Choroid plexus epithelial cell (primary cell): ENCODE measurements at regions not wholly inside any gene's neighbourhood (a gene's known extent, or its start where the extent isn't known, plus 50 kb on each side); places are given as distances from the start of the nearest gene placed in this dataset.
A peak's percentile ranks its signal among the peaks of the same experiment; 100 is the strongest.
"Not testable (repeated sequence)": the region's sequence is repeated elsewhere in the genome, so short reads cannot be mapped to it uniquely, and the experiment has no call there.

Experiments
- DNase-seq: peaks from one replicate; pipeline ENCODE4 v3.0.0-alpha.2; 2010; ENCODE audit warnings: low read depth
- H3K4me3 ChIP-seq: 2 replicates; pipeline ENCODE4 v1.5.1; 2011; ENCODE audit warnings: low read depth, mild to moderate bottlenecking, control low read depth, low read length, moderate library complexity
- TF ChIP-seq, protein P1 (sequence below): conservative IDR thresholded peaks from 2 replicates; pipeline ENCODE4 v1.5.1; 2011; ENCODE audit warnings: low read depth, mild to moderate bottlenecking, control low read depth, inconsistent platforms, low read length, moderate library complexity

DNA sequence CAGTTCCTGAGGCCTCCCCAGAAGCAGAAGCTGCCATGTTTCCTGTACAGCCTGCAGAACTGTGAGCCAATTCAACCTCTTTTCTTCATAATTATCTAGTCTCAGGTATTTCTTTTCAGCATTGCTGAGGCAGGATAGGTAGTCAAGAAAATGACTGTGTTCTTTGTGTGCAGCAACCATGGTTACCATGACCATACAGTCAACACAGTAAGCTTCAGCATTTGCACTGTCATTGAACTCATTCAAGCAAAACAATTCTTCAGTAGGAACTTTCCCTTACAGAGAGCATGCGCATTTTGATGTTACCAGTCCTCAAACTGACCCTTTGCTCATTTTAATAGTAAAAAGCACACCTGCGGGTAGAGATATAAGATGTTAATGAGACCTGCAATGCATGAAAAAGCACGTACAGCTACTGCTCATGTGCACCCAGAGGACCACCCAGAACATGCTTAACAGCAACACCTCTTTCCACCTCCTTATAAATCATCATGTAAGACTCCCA is 180.8 kb downstream of the PRKX start:
- DNase-seq = no peak
- H3K4me3 ChIP-seq = no peak overlapping the region
- TF ChIP-seq, protein P1, sequence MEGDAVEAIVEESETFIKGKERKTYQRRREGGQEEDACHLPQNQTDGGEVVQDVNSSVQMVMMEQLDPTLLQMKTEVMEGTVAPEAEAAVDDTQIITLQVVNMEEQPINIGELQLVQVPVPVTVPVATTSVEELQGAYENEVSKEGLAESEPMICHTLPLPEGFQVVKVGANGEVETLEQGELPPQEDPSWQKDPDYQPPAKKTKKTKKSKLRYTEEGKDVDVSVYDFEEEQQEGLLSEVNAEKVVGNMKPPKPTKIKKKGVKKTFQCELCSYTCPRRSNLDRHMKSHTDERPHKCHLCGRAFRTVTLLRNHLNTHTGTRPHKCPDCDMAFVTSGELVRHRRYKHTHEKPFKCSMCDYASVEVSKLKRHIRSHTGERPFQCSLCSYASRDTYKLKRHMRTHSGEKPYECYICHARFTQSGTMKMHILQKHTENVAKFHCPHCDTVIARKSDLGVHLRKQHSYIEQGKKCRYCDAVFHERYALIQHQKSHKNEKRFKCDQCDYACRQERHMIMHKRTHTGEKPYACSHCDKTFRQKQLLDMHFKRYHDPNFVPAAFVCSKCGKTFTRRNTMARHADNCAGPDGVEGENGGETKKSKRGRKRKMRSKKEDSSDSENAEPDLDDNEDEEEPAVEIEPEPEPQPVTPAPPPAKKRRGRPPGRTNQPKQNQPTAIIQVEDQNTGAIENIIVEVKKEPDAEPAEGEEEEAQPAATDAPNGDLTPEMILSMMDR = no peak

DNA sequence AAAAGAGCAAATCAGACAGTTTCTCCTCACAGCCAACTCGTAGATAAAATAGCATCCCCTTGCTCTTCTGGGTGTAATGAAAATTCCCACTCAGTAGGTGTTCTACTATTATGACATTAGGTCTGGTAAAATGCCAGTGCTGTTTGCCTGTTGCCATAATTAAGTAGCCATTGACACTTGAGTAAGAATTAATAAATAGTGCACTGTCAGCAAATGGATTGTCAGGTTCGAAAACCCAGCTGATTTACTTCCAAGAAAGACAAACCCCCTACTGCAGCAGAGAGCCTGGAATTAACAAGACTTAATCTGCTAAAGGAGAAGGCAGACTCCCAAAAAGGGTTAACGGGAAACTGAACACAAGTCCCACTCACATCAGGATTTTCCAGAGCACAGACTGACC is 182.0 kb downstream of the PRKX start:
- DNase-seq = not testable (repeated sequence)

DNA sequence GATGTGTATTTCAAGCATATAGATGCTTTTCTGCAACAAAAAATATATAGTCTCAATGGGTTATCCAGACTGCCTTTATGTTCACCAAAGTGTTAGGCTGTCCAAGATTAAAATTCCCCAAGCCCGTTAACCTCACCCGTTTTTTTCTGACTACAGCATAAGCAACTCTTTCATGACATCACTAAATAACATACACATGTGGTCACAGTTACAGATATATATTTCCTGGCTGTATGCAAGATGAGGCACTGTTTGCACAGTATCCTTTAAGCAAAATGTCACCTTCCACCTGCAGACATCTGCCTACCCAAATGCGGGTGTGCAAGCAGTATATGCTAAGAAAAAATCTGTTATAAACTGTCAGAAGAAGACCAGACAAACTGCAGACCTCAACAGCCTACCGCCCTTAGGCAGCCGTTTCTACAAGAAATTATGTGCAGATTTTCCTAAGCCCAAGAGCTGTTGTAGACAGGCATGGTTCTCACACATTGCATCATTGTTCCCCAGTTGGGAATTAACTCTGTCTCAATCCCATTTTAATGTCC is 183.1 kb upstream of the MXRA5 start:
- no peak for DNase-seq

More for the DNA sequence above, 182.0 kb downstream of the PRKX start:
- not testable (repeated sequence) for H3K4me3 ChIP-seq

DNA sequence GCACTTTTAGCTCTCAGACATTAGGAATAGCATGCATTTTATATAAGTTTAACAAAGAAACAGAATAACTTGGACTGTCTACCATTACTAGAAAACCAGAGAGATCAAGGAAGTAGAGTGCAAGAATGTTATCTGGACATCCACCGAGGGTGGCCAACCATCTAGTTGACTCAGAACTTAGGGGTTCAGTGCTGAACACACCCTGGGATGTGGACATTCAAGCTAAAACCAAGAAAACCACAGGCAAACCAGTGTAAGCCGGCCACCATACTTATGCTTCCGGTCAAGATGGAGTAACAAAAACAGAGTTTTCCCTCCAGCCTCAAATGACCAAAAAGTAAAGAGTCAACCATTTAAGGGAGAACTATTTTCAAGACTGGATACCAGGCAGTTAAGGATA is 181.4 kb upstream of the MXRA5 start:
- TF ChIP-seq, protein P1 = no peak
- H3K4me3 ChIP-seq = no peak overlapping the region
- no peak for DNase-seq

More for the DNA sequence above, 183.1 kb upstream of the MXRA5 start:
- no peak overlapping the region for H3K4me3 ChIP-seq
- TF ChIP-seq, protein P1 = no peak

DNA sequence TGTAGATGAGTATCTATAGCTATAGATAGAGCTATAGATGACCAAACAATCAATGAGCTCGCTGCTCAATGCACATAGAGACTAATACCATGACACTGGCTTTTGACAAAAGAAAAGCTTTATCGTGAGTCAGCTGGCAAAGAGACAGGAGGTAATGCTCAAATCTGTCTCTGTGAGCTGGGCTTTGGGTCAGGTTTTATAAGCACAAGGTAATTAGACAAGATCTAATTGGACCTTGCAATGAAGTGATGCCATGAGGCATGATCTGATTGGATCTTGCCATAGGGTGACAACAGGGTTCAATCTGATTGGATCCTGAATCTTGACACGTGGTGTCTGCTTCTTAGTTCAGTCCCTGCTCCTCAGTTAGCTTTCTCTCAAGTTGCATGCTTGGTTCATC is 180.7 kb upstream of the MXRA5 start:
- no peak overlapping the region for H3K4me3 ChIP-seq
- TF ChIP-seq, protein P1 = no peak
- DNase-seq = no peak

DNA sequence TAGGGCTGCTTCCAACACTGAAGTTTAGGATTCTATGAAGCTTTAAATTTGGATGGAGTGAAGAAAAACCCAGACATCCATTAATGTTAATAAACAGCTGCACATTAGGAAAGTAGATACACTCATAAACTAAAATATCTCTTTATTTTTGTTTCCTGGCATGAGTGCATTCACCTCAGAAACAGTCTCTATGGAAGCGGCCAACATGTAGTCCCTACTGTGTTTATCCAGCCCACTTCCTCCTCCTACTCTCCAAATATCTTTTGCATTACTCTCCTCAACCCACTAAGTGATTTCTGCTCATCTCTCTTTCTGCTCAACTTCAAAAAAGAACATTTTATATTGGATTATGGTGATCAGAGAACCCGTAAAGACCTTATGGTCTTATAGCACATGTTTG is 180.3 kb upstream of the MXRA5 start:
- H3K4me3 ChIP-seq = no peak overlapping the region
- TF ChIP-seq, protein P1 = no peak
- DNase-seq = peak; percentile 27

DNA sequence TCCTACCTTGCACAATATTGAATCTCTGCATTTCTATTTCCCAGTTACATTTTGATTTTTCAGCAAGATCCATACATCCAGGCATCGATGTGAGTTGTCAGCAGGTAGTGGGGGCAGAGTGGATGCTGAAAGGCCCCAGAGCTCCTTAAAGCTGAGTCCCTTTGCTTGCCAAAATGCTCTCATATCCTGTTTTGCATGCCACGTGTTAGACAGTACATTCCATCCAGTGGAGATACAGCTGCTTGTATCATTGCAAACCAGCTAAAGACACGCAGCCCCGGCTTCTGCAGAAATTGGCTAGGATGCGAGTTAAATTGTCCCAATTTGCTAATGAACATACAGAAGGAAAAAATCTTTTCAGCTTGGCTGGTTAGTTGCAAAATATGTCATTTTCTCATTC is 179.6 kb upstream of the MXRA5 start:
- peak; percentile 58 for DNase-seq
- TF ChIP-seq, protein P1 = no peak
- H3K4me3 ChIP-seq = no peak overlapping the region
